HG02840 (cell line): ENCODE measurements at regions not wholly inside any gene's neighbourhood (a gene's known extent, or its start where the extent isn't known, plus 50 kb on each side); places are given as distances from the start of the nearest gene placed in this dataset.
"Not testable (repeated sequence)": the region's sequence is repeated elsewhere in the genome, so short reads cannot be mapped to it uniquely, and the experiment has no call there.

Experiments
- ATAC-seq: cut with Tn5 transposase; IDR thresholded peaks from one replicate; pipeline ENCODE4 v1.9.1; 2021; ENCODE audit warnings: mild to moderate bottlenecking, moderate library complexity, moderate number of reproducible peaks; ENCODE audit not compliant: unreplicated experiment, low FRiP score

DNA sequence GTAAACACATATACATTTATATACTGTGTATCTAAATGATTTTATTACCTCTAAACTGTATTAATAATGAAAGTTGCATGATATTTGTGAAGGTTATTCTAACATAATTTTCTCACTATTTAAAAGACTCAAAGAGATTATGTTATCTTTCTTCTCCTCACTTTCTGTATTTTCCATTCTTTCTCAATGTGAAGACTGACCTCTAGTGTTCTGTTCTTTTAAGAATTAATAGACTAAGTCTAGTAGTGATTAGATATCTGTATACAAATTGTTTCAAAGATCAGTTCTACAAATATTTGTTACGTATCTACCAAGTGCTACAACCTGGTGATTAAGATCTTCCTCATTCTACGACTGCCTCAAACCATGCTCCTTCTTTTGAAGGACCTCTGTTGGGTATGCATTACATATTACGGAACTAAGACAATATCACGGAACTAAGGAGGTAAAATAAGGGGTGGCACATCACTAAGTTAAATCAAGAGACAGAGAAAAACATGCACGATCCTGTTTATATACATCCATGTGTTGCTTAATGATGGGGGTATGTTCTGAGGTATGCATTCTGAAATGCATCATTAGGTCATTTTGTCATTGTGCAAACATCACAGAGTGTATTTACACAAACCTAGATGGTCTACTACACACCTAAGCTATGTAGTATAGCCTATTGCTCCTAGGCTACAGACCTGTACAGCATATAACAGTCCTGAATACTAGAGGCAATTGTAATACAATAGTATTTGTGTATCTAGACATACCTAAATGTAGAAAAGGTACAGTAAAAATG lies 161.5 kb upstream of the KBTBD8 start:
- ATAC-seq = no peak

- no peak for ATAC-seq
These were observed 159.4 kb upstream of the KBTBD8 start for GRCh38 chr3:66838704-66839103.

DNA sequence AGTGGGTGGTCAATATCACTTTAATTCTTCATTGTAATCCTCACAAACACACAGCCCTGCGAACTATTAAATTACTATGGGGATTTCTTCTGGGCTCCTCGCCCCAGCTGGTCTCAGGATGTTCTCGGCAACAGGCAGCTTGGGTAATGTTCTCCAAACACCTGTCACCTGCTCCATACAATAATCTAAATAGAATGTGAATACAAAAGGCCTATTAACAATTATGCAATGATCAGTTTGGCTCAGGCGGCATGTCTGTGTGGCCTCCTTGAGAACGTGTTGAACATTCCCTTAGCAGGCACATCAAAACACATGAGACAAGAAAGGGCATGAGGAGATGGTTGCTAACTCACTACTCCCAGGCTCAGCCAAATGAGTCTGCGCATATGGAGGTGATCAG lies 158.6 kb upstream of the KBTBD8 start:
- ATAC-seq = no peak

GRCh38 chr3:66842761-66843464 lies 155.2 kb upstream of the KBTBD8 start:
- not testable (repeated sequence) for ATAC-seq

- ATAC-seq = no peak
These were observed 146.1 kb upstream of the KBTBD8 start for GRCh38 chr3:66851894-66852613.

GRCh38 chr3:66854601-66855151 lies 143.4 kb upstream of the KBTBD8 start:
- no peak for ATAC-seq

GRCh38 chr3:66856533-66856932 lies 141.6 kb upstream of the KBTBD8 start:
- ATAC-seq = no peak

GRCh38 chr3:66858656-66859381 lies 139.3 kb upstream of the KBTBD8 start:
- no peak for ATAC-seq

DNA sequence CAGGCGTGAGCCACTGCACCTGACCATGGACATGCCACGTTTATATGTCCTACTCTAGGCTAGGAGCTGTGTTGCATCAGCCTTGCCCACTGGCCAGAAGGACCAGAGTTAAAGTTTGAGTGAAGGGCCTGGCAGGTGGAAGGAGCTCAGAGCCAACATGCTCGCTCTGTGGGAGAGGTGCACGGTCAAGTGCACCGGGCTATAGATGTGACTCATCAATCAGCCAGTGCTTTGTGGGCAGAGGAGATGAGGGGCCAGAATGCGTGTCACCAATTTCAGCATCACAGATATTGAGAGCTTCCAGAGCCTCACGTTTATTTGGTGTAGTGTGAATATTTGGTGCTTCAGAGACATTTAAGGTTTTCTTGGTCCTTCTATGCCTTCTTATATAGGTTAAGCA lies 137.3 kb upstream of the KBTBD8 start:
- ATAC-seq = no peak

DNA sequence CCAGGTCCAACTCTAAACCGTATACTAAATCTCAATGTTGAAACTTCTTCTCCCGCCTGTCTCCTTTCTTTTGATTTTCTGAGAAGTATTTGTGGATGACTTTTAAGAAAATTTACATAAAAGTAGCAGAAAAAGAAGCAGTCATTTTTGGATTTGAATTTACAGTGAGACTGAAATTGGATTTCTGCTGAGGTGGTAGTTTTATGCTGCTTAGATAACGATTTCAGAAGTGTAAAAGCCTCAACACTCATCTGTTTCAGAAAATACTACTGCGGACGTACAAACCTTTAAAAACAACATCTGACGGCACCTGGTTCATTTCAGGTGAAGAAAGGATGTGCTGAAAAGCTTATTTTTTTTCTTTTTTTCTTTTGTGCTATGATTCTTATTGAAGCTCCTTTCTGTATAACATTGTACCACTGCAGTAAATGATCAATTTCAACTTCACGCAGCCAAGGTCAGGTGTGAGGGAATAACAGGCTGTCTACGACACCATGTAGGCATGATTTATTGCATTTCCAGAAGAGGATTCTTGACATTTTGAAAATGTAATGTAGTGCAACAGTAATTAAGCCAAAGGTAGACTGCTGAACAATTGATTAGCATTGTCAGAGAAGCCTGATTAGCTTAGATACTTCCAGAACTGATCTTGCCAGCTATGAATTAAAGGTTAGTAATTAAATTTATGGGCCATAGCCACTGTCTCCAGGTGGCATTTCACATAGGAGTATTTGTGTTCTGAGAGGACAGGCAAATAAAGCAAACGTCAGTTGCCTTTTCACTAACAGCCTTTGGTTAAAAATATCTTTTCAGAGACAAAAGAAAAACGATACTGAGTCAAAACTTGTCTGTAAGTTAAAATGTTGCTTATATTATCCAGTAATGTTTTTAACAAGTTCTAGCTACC lies 134.6 kb upstream of the KBTBD8 start:
- no peak for ATAC-seq

DNA sequence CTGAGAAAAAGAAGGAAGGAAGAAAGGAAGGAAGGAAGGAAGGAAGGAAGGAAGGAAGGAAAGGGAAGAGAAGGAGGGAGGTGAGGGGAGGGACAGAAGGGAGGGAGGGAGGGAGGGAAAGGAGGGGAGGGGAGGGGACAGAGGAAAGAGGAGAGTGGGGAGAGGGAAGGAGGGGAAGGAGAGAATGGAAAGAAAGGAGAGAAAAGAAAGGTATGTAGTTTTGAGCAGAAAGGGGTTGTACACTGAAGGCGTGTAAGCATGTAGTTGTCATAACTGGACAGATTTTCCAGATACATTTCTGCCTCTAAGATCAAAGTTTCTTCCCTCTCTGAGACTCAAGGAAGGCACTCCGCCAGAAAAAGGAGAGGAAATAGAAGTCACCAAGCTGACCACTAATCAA lies 113.4 kb upstream of the KBTBD8 start:
- ATAC-seq = no peak

DNA sequence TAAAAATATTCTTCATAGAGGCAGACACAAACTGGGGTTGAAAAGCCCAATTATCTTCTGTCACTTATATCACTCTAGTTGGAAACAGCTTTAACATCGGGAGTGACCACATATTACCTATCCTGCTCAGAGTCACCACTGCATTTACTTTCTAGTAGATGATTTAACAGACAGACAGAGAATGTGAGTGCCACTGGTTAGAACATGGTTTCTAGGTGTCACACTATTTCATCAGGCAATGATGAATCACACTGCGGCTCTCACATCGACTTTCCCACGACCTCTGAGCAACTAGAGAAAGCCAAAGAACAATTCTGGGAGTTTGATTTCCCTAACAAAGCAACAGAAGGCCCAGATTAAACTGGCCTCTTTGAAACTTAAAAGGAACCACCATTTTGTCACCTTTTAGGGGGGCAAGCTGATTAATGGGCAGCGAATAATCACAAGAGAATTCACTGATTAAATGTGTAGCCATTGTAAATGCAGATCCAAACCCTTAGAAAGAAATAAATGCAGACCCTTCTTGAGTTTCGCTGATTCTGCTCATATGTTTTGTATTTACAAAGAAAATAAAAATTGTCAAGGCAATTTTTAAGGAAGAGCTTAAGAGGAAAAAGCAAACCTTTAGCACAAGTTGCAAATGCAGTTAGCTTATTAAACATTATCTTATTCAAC lies 112.6 kb upstream of the KBTBD8 start:
- ATAC-seq = no peak

GRCh38 chr3:66889750-66890494 lies 108.2 kb upstream of the KBTBD8 start:
- ATAC-seq = no peak

GRCh38 chr3:66898155-66898554 lies 100.0 kb upstream of the KBTBD8 start:
- no peak for ATAC-seq

- ATAC-seq = no peak
These were observed 93.8 kb upstream of the KBTBD8 start for GRCh38 chr3:66904336-66904735.

GRCh38 chr3:66904831-66905493 lies 93.1 kb upstream of the KBTBD8 start:
- no peak for ATAC-seq

DNA sequence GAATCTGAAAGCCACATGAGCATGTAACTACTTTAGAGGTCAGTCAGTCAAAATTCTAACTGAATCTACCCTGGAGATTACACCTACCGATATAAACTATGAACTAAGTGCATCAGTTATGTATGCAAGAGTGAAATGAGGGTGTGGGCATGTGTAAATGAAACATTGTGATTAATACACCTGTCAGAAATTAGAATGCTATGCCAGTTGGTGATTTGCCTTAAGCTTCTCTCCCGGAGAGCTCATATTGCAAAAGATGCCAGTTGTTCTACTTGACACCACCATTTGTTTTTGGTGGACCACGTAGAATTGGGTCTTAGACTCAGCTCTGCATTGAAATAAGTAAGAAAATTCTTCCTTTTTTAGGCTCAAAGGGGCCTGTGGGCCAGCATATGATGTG lies 91.0 kb upstream of the KBTBD8 start:
- no peak for ATAC-seq
